Right atrium auricular region (tissue), 2 donors: ENCODE measurements at regions not wholly inside any gene's neighbourhood (a gene's known extent, or its start where the extent isn't known, plus 50 kb on each side); places are given as distances from the start of the nearest gene placed in this dataset.

ENCODE experiments used
- DNase-seq: peaks from one replicate; pipeline ENCODE4 v3.0.0-alpha.2; 2019; ENCODE audit warnings: low spot score
- H3K27ac ChIP-seq, 2 donors: fragments of 200-600 bp; sonication (generic); 1 replicate in 1 of 2; 2 replicates in 1 of 2; pipeline ENCODE4 v1.5.1; 2016 to 2019
- H3K27me3 ChIP-seq, 2 donors: fragments of 200-600 bp; sonication (generic); one replicate each; pipeline versions ENCODE4 v1.5.1 to v1.6.0; 2017 to 2019
- H3K36me3 ChIP-seq: fragments of 200-600 bp; sonication (generic); one replicate; pipeline ENCODE4 v1.5.1; 2016
- H3K4me1 ChIP-seq, 2 donors: fragments of 200-600 bp; sonication (generic); one replicate each; pipeline versions ENCODE4 v1.5.1 to v1.6.0; 2017 to 2019
- H3K4me3 ChIP-seq, 2 donors: fragments of 200-600 bp; sonication (generic); 1 replicate in 1 of 2; 2 replicates in 1 of 2; pipeline ENCODE4 v1.5.1; 2017 to 2019; ENCODE audit warnings: mild to moderate bottlenecking in 1 of 2, moderate library complexity in 1 of 2
- H3K9me3 ChIP-seq, 2 donors: fragments of 200-600 bp; sonication (generic); one replicate each; pipeline ENCODE4 v1.5.1; 2019
- TF ChIP-seq, protein P1 (sequence below), 2 donors: fragments of 200-600 bp; sonication (generic); IDR thresholded peaks; one replicate each; pipeline ENCODE4 v1.5.1; 2019; ENCODE audit warnings: antibody characterized with exemption in 2 of 2

GRCh38 chr15:93848490-93848889 is 382.9 kb upstream of the MCTP2 start:
- Histone ChIP-seq H3K27me3 (no peaks in the 10 kb centered on the region), H3K4me1 (no peaks in the 10 kb centered on the region), H3K4me3 (no peak overlapping the region), H3K36me3 (no peaks in the 10 kb centered on the region), H3K27ac (no peak overlapping the region), H3K9me3 (no peaks in the 10 kb centered on the region)
- no peak for DNase-seq
- TF ChIP-seq, protein P1, sequence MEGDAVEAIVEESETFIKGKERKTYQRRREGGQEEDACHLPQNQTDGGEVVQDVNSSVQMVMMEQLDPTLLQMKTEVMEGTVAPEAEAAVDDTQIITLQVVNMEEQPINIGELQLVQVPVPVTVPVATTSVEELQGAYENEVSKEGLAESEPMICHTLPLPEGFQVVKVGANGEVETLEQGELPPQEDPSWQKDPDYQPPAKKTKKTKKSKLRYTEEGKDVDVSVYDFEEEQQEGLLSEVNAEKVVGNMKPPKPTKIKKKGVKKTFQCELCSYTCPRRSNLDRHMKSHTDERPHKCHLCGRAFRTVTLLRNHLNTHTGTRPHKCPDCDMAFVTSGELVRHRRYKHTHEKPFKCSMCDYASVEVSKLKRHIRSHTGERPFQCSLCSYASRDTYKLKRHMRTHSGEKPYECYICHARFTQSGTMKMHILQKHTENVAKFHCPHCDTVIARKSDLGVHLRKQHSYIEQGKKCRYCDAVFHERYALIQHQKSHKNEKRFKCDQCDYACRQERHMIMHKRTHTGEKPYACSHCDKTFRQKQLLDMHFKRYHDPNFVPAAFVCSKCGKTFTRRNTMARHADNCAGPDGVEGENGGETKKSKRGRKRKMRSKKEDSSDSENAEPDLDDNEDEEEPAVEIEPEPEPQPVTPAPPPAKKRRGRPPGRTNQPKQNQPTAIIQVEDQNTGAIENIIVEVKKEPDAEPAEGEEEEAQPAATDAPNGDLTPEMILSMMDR (IDR thresholded peaks at IDR 0.05): no peak

GRCh38 chr15:93848076-93848475 is 383.3 kb upstream of the MCTP2 start:
- Histone ChIP-seq H3K27ac (no peak overlapping the region), H3K27me3 (no peaks in the 10 kb centered on the region), H3K36me3 (no peaks in the 10 kb centered on the region), H3K4me1 (no peaks in the 10 kb centered on the region), H3K4me3 (no peak overlapping the region), H3K9me3 (peaks cover 0 to under 1% of the 10 kb centered on the region in 2 donors)
- no peak for DNase-seq
- TF ChIP-seq, protein P1 (IDR thresholded peaks at IDR 0.05): no peak

DNA sequence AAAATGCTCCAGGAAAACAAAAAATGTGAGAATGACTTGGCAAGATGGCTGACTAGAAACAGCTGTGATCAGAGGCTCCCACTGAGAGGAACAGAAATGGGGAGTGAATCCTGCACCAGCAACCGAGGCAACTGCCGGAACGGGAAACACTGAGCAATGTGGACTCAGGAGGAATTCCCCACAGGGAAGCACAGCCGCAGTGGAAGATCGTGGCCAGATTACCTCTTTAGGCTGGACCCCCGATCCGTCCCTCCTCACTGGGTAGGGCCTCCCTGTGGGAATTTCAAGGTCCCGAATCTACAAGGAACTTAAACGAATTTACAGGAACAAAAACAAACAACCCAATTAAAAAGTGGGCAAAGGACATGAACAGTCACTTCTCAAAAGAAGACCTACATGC is 385.2 kb upstream of the MCTP2 start:
- Histone ChIP-seq H3K27ac (no peak overlapping the region), H3K27me3 (no peaks in the 10 kb centered on the region), H3K4me1 (no peaks in the 10 kb centered on the region), H3K9me3 (peaks cover 0 to 3% of the 10 kb centered on the region in 2 donors), H3K4me3 (no peak overlapping the region), H3K36me3 (no peaks in the 10 kb centered on the region)
- TF ChIP-seq, protein P1 (IDR thresholded peaks at IDR 0.05): no peak
- DNase-seq: no peak

DNA sequence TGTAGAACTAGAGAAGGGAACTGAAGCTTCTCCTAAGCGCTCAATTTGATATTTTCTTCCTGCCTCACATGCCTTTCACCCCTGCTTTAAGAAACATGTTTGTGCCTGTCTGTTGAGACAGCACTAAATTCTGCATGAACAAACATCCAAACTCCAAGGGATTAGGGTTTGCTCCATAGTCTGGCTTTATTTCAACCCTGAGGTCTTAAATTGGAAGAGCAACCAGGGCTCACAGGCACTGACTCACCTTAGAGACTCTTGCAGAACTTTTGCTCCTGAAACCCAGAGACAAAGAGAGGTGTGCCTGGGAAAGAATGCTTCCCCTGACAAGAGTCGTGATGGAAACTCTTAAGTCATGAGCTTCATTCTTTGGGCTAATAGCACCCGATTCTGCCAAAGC is 393.9 kb upstream of the MCTP2 start:
- Histone ChIP-seq H3K36me3 (no peaks in the 10 kb centered on the region), H3K27me3 (peaks cover 0 to 3% of the 10 kb centered on the region in 2 donors), H3K4me1 (no peaks in the 10 kb centered on the region), H3K27ac (no peak overlapping the region), H3K4me3 (no peak overlapping the region), H3K9me3 (peaks cover 0 to 10% of the 10 kb centered on the region in 2 donors)
- no peak for DNase-seq
- TF ChIP-seq, protein P1 (IDR thresholded peaks at IDR 0.05): no peak

DNA sequence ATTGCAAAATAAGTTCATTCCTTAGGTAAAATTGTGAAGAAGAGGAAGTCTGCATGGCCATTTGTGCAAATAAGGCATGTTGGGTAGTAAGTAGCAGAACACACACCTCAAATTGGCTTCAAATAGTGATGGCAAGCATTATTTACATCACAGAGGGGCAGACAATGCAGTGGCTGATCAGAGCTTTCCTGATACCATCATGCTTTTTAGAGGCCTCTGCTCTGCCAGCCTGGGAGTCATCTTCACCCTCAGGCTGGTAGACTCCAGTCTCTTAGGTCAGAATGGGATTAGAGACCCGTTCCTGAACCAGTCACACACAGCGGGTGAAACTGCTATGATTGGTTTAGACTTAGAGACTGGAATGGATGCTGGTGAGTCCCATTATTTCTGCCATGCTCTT is 396.0 kb upstream of the MCTP2 start:
- peaks cover 0 to 3% of the 10 kb centered on the region in 2 donors for H3K27me3 ChIP-seq
- DNase-seq: no peak
- no peak overlapping the region for H3K4me3 ChIP-seq
- TF ChIP-seq, protein P1 (IDR thresholded peaks at IDR 0.05): no peak
- H3K4me1 ChIP-seq: no peaks in the 10 kb centered on the region
- no peak overlapping the region for H3K27ac ChIP-seq
- peaks cover 0 to 6% of the 10 kb centered on the region in 2 donors for H3K9me3 ChIP-seq
- no peaks in the 10 kb centered on the region for H3K36me3 ChIP-seq

- Histone ChIP-seq H3K36me3 (no peaks in the 10 kb centered on the region), H3K27ac (no peak overlapping the region), H3K4me1 (no peaks in the 10 kb centered on the region), H3K9me3 (no peaks in the 10 kb centered on the region), H3K27me3 (peaks cover 0 to 3% of the 10 kb centered on the region in 2 donors), H3K4me3 (no peak overlapping the region)
- TF ChIP-seq, protein P1 (IDR thresholded peaks at IDR 0.05): no peak
- no peak for DNase-seq
Observed at GRCh38 chr15:93831641-93832040, 399.7 kb upstream of the MCTP2 start.
